NCI-H82 treated with DMSO at 0.1 percent for 48 hours (cell line): ENCODE measurements at regions not wholly inside any gene's neighbourhood (a gene's known extent, or its start where the extent isn't known, plus 50 kb on each side); places are given as distances from the start of the nearest gene placed in this dataset.
A peak's percentile ranks its signal among the peaks of the same experiment; 100 is the strongest.

ENCODE experiments used
- DNase-seq: peaks from one replicate; lab custom pipeline; 2025; ENCODE audit not compliant: unreplicated experiment; lab: John Stamatoyannopoulos, UW

- no peak for DNase-seq
These were observed 179.7 kb downstream of the ST6GAL2 start for GRCh38 chr2:106706283-106706682.

GRCh38 chr2:106708209-106708608 lies 177.8 kb downstream of the ST6GAL2 start:
- no peak for DNase-seq

- DNase-seq = no peak
These were observed 176.7 kb downstream of the ST6GAL2 start for GRCh38 chr2:106709229-106709628.

GRCh38 chr2:106719222-106719621 lies 166.7 kb downstream of the ST6GAL2 start:
- no peak for DNase-seq

- DNase-seq = no peak
These were observed 165.9 kb downstream of the ST6GAL2 start for GRCh38 chr2:106720026-106720425.

- no peak for DNase-seq
These were observed 161.6 kb downstream of the ST6GAL2 start for GRCh38 chr2:106724301-106724794.

- no peak for DNase-seq
These were observed 151.8 kb downstream of the ST6GAL2 start for GRCh38 chr2:106734165-106734564.

GRCh38 chr2:106735807-106736206 lies 150.2 kb downstream of the ST6GAL2 start:
- no peak for DNase-seq

GRCh38 chr2:106736221-106736620 lies 149.7 kb downstream of the ST6GAL2 start:
- DNase-seq = no peak

GRCh38 chr2:106745468-106745867 lies 140.5 kb downstream of the ST6GAL2 start:
- peak; percentile 33 for DNase-seq

GRCh38 chr2:106749823-106750222 lies 136.1 kb downstream of the ST6GAL2 start:
- no peak for DNase-seq
